ENCODE measurements at regions not wholly inside any gene's neighbourhood (a gene's known extent, or its start where the extent isn't known, plus 50 kb on each side); places are given as distances from the start of the nearest gene placed in this dataset.

- TF ChIP-seq CSRNP3 (CRISPR knock-in tag; IDR thresholded peaks at IDR 0.05) (no peak), CSDC2 (CRISPR knock-in tag; IDR thresholded peaks at IDR 0.05) (no peak)
These were observed 299.8 kb downstream of the TSHZ3 start (continued) for GRCh38 chr19:31049431-31049830.

- no peak for TF ChIP-seq CREB5 (CRISPR knock-in tag; IDR thresholded peaks at IDR 0.05; ENCODE audit: low read depth)
- no peak for TF ChIP-seq ZFP3 (CRISPR knock-in tag; IDR thresholded peaks at IDR 0.05)
- TF ChIP-seq TCF4 (CRISPR knock-in tag; IDR thresholded peaks at IDR 0.05; ENCODE audit: borderline replicate concordance): no peak
- no peak for TF ChIP-seq ZFP30 (CRISPR knock-in tag; IDR thresholded peaks at IDR 0.05)
- no peak for TF ChIP-seq CSRNP3 (CRISPR knock-in tag; IDR thresholded peaks at IDR 0.05)
- no peak for TF ChIP-seq ZNF8 (CRISPR knock-in tag; IDR thresholded peaks at IDR 0.05)
- TF ChIP-seq PATZ1 (CRISPR knock-in tag; IDR thresholded peaks at IDR 0.05; ENCODE audit: borderline replicate concordance): no peak
- no peak for TF ChIP-seq BACH2 (CRISPR knock-in tag; IDR thresholded peaks at IDR 0.05; ENCODE audit: borderline replicate concordance)
- no peak for TF ChIP-seq GLIS3 (CRISPR knock-in tag; IDR thresholded peaks at IDR 0.05)
- TF ChIP-seq RARB (CRISPR knock-in tag; IDR thresholded peaks at IDR 0.05): no peak
- no peak for TF ChIP-seq ZC3H10 (CRISPR knock-in tag; IDR thresholded peaks at IDR 0.05)
- no peak for TF ChIP-seq ZNF565 (CRISPR knock-in tag; conservative IDR thresholded peaks at IDR 0.05; ENCODE audit: low read depth)
- TF ChIP-seq POU6F1 (CRISPR knock-in tag; IDR thresholded peaks at IDR 0.05; ENCODE audit: borderline replicate concordance, low read depth): no peak
- no peak for TF ChIP-seq ESRRG (CRISPR knock-in tag; IDR thresholded peaks at IDR 0.05)
- no peak for TF ChIP-seq TSHZ2 (CRISPR knock-in tag; IDR thresholded peaks at IDR 0.05)
- TF ChIP-seq ARNTL (CRISPR knock-in tag; IDR thresholded peaks at IDR 0.05; ENCODE audit: borderline replicate concordance, low read depth): no peak
- ATAC-seq: no peak
These were observed 303.2 kb downstream of the TSHZ3 start for GRCh38 chr19:31046024-31046423.

GRCh38 chr19:31041461-31041860, 307.8 kb downstream of the TSHZ3 start:
- no peak for ATAC-seq
- TF ChIP-seq CREB5 (CRISPR knock-in tag; IDR thresholded peaks at IDR 0.05; ENCODE audit: low read depth): no peak
- no peak for TF ChIP-seq POU6F1 (CRISPR knock-in tag; IDR thresholded peaks at IDR 0.05; ENCODE audit: borderline replicate concordance, low read depth)
- no peak for TF ChIP-seq CSRNP3 (CRISPR knock-in tag; IDR thresholded peaks at IDR 0.05)
- TF ChIP-seq ESRRG (CRISPR knock-in tag; IDR thresholded peaks at IDR 0.05): no peak
- TF ChIP-seq PATZ1 (CRISPR knock-in tag; IDR thresholded peaks at IDR 0.05; ENCODE audit: borderline replicate concordance): no peak

Data from SK-N-SH treated with all-trans-retinoic acid at 6 μM for 48 hours (cell line).